HG02610 (cell line): ENCODE measurements at regions not wholly inside any gene's neighbourhood (a gene's known extent, or its start where the extent isn't known, plus 50 kb on each side); places are given as distances from the start of the nearest gene placed in this dataset.
"Not testable (repeated sequence)": the region's sequence is repeated elsewhere in the genome, so short reads cannot be mapped to it uniquely, and the experiment has no call there.

Source experiments
- ATAC-seq: cut with Tn5 transposase; IDR thresholded peaks from one replicate; pipeline ENCODE4 v1.9.1; 2021; ENCODE audit warnings: mild to moderate bottlenecking, moderate library complexity; ENCODE audit not compliant: unreplicated experiment

DNA sequence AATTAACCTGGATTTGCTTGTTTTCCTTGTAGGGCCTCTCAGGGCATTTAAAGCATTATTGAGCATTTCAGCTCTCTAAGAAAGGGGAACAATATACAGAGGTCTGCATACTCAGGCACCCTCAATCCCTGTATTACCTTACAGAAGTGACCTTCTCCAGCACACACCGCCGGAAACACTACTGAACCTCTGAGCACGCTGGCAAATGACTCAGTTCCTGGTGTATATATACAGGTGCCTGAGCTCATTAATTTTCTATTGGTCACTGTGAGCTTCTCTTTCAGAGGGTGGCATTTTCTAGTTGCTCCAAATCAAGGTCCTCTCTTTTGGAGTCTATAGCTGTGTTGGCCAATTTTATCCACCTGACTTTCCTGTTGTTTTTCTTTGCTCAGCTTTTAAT is 85.2 kb upstream of the COPS8 start:
- ATAC-seq: no peak

GRCh38 chr2:237005341-237005740 is 80.3 kb upstream of the COPS8 start:
- ATAC-seq: not testable (repeated sequence)

DNA sequence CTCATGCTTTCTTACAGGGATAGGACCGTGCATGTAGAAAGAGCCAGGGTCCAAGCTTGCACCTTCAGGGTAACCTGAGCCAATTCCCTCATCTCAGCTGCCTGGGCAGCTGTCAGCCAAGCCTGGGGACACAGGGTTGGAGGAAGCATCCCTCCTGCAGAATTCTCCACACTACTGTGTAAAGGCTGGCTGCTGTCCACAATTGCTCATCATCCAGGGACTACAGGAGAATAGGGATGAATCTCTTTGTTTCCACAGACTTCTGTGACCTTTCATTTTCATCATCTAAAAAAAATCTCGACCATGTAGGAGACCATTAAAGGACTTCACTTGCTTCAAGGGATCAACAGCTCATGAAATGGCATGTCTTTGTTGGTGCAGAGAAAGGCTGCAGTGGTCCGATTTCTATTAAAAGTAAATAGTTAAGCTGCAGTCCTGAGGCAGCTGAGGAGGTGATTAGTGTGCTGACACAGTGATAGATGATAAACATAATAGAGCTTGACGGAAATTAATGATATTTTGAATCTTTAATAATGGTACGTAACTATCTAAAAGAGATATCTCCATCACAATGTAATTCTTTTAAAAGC is 74.4 kb upstream of the COPS8 start:
- no peak for ATAC-seq

DNA sequence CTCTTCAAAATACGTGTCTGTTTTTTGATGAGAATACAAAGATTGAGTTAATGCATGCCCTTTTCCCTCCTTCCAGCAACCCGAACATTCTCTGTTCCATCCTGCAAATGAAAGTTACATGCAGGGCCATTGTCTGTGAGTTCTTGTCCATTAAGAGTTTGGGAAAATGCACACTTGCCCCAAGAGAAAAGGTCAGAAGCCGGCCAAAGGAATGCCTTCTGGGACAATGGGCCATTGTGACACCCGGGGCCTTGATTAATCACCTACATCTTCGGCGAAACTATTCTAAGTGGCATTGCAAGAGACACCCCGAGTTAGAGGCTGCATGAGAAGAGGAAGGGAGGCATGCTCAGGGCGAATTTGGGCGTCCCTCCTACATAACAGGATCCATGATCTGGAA is 73.7 kb upstream of the COPS8 start:
- no peak for ATAC-seq

DNA sequence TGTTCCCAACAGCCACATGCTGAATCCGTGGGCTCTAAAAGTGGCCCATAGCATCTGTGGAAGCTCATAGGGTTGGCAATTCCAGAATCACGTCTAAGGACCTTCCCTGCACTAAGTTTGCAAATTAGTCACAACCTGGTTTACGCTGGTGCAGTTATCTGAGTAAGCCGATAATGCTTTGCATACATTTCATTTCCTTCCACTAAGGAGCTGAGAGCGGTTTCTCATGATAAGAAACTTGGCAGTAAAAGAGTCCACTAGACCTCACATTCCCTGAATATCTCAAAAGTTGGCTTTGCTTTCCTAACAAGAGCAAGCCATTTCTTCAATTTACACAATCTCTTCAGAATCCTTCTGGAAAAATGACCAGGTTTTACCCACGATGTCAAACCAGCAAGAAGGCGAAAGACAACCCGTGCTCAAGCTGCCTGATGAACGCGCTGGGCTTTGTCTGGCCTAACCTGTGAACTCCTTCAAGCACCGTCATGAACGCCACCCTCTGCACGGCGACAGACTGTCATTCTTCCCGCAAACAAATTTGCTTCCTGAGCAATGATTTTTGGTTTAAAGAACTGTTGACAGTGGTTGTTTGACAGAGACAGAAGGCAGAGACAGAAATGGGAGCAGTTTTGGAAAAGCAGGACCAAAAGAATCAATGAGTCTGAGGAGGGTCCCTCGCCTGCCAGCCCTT is 73.0 kb upstream of the COPS8 start:
- no peak for ATAC-seq

- ATAC-seq: no peak
Observed at GRCh38 chr2:237016121-237016915, 69.4 kb upstream of the COPS8 start.

- no peak for ATAC-seq
Observed at GRCh38 chr2:237020090-237020489, 65.6 kb upstream of the COPS8 start.

DNA sequence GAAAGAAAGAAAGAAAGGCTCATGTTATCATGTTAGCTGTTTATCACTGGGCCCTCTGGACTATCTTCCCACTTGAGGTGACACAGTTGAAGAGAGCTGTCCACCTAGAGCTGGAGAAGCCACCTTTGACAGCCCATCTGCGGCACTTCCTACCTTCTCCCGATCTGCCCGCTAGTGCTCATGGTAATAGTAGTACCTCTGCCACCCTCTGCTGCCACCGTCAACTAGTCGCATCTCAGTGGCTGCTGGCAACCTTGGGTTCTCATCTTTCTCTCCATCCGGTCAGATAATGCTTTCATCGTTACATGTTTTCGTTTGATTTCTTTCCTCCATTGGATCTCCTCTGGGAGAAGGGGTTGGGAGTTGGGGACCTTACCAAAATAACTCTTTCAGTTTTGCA is 63.2 kb upstream of the COPS8 start:
- no peak for ATAC-seq

DNA sequence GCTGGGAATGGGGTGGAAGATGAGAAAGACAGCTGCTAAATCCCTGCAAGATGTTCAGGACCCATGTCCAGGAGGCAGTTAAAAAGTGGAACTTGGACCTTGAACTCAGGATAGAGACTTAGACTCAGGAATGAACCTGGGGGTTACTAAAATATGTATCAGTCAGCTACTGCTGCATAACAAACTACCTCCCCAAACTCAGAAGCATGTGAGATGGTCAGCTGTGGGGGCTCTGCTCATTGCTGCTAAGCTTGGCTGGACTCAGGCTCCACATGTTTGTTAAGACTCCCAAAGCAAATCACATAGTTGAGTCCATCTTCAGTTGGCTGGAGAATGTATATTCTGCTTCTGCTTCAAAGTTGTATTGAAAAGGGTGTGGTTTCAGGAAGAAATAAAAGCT is 61.4 kb upstream of the COPS8 start:
- no peak for ATAC-seq

- ATAC-seq: no peak
Observed at GRCh38 chr2:237025090-237025865, 60.4 kb upstream of the COPS8 start.

GRCh38 chr2:237026981-237027711 is 58.5 kb upstream of the COPS8 start:
- no peak for ATAC-seq

- no peak for ATAC-seq
Observed at GRCh38 chr2:237027712-237028029, 58.0 kb upstream of the COPS8 start.

GRCh38 chr2:237030382-237030781 is 55.3 kb upstream of the COPS8 start:
- ATAC-seq: no peak

GRCh38 chr2:237033536-237034060 is 52.1 kb upstream of the COPS8 start:
- ATAC-seq: no peak

- ATAC-seq: no peak
Observed at GRCh38 chr2:237035781-237036475, 49.8 kb upstream of the COPS8 start.
